Lung (tissue), 11 donors: ENCODE measurements at regions not wholly inside any gene's neighbourhood (a gene's known extent, or its start where the extent isn't known, plus 50 kb on each side); places are given as distances from the start of the nearest gene placed in this dataset.

Source experiments
- ATAC-seq: fragments of 200-7000 bp; cut with Tn5 transposase; one replicate; pipeline ENCODE4 v1.9.1; 2020; ENCODE audit warnings: moderate number of reproducible peaks; ENCODE audit not compliant: insufficient read depth, low FRiP score
- DNase-seq, 3 donors: peaks; one replicate each; pipeline ENCODE4 v3.0.0-alpha.2; 2013 to 2017
- H3K27ac ChIP-seq, 2 donors: one replicate each; pipeline ENCODE4 v1.5.1; 2013; ENCODE audit warnings: mild to moderate bottlenecking in 2 of 2, moderate library complexity in 2 of 2, control low read depth in 1 of 2, inconsistent platforms in 1 of 2, low read depth in 1 of 2, low read length in 1 of 2
- H3K27me3 ChIP-seq, 3 donors: one replicate each; pipeline ENCODE4 v1.5.1; 2013; ENCODE audit warnings: low read length in 2 of 3; ENCODE audit not compliant: control insufficient read depth in 3 of 3, insufficient read depth in 3 of 3
- H3K36me3 ChIP-seq, 4 donors: one replicate each; pipeline ENCODE4 v1.5.1; 2013; ENCODE audit warnings: low read length in 4 of 4, mild to moderate bottlenecking in 1 of 4, moderate library complexity in 1 of 4; ENCODE audit not compliant: control insufficient read depth in 4 of 4, insufficient read depth in 4 of 4
- H3K4me1 ChIP-seq, 5 donors: one replicate each; pipeline ENCODE4 v1.5.1; 2013; ENCODE audit warnings: low read length in 5 of 5, mild to moderate bottlenecking in 2 of 5, moderate library complexity in 1 of 5; ENCODE audit not compliant: control insufficient read depth in 5 of 5, insufficient read depth in 5 of 5
- H3K4me3 ChIP-seq: one replicate; pipeline ENCODE4 v1.5.1; 2013; ENCODE audit warnings: mild to moderate bottlenecking, control low read depth, moderate library complexity
- H3K9ac ChIP-seq, 2 donors: one replicate each; pipeline ENCODE4 v1.5.1; 2013; ENCODE audit warnings: low read length in 2 of 2, control low read depth in 1 of 2; ENCODE audit not compliant: insufficient read depth in 1 of 2
- H3K9me3 ChIP-seq, 4 donors: one replicate each; pipeline ENCODE4 v1.5.1; 2013; ENCODE audit warnings: low read length in 3 of 4, mild to moderate bottlenecking in 1 of 4, moderate library complexity in 1 of 4; ENCODE audit not compliant: control insufficient read depth in 4 of 4, insufficient read depth in 3 of 4
- CTCF ChIP-seq: IDR thresholded peaks from 2 replicates; pipeline ENCODE4 v1.5.1; 2012; ENCODE audit warnings: mild to moderate bottlenecking; ENCODE audit errors: control extremely low read depth, extremely low read depth
- WGBS, 2 donors: extraction: QIAGEN DNeasy Blood & Tissue Kit; methylation state at CpG; one replicate each; pipeline ENCODE4 v1.1.7; 2013; 5-methylcytosine and 5-hydroxymethylcytosine counted together
- donor health status: control.
- donor health status: control.
- donor health status: Bipolar disorder and iron deficiency.
- donor health status: healthy.
- donor health status: DM: yes; HTN: yes; CAD: no.

- no peaks in the 10 kb centered on the region for H3K36me3 ChIP-seq
These were observed 362.7 kb downstream of the THBS2 start for GRCh38 chr6:168890981-168891365.

GRCh38 chr6:168890306-168890980 lies 363.2 kb downstream of the THBS2 start:
- Histone ChIP-seq H3K36me3 (no peaks in the 10 kb centered on the region), H3K4me3 (no peak overlapping the region), H3K27me3 (peaks cover 0 to 2% (median 0%) of the 10 kb centered on the region in 3 donors), H3K9ac (no peak overlapping the region), H3K9me3 (no peaks in the 10 kb centered on the region), H3K27ac (no peak overlapping the region), H3K4me1 (peaks cover 0 to 4% (median 3%) of the 10 kb centered on the region in 5 donors)
- WGBS, 2 donors: 86 to 87% methylated on average over 26 of the region's 26 CpGs
- TF ChIP-seq CTCF: no peak
- DNase-seq (no peak), ATAC-seq (no peak)

More at GRCh38 chr6:168890981-168891365, 362.7 kb downstream of the THBS2 start:
- 64 to 74% methylated on average over 3 of the region's 3 CpGs for WGBS, 2 donors
- no peak overlapping the region for H3K9ac ChIP-seq
- no peak for TF ChIP-seq CTCF
- peaks cover 0 to 2% (median 0%) of the 10 kb centered on the region in 3 donors for H3K27me3 ChIP-seq
- H3K4me1 ChIP-seq: peaks cover 0 to 5% (median 3%) of the 10 kb centered on the region in 5 donors
- ATAC-seq: no peak
- H3K9me3 ChIP-seq: no peaks in the 10 kb centered on the region
- H3K27ac ChIP-seq: no peak overlapping the region
- no peak overlapping the region for H3K4me3 ChIP-seq
- no peak for DNase-seq

- H3K27me3 ChIP-seq: peaks cover 0 to 3% (median 2%) of the 10 kb centered on the region in 3 donors
- TF ChIP-seq CTCF: no peak
- no peaks in the 10 kb centered on the region for H3K36me3 ChIP-seq
- peaks cover 0 to 7% (median 0%) of the 10 kb centered on the region in 5 donors for H3K4me1 ChIP-seq
- no peak overlapping the region for H3K4me3 ChIP-seq
- no peak for DNase-seq
- no peak overlapping the region for H3K9ac ChIP-seq
- WGBS, 2 donors: 90 to 93% methylated on average over 18 of the region's 18 CpGs
- H3K9me3 ChIP-seq: no peaks in the 10 kb centered on the region
- ATAC-seq: no peak
- H3K27ac ChIP-seq: no peak overlapping the region
These were observed 364.8 kb downstream of the THBS2 start for GRCh38 chr6:168888786-168889345.
